ENCODE measurements at regions not wholly inside any gene's neighbourhood (a gene's known extent, or its start where the extent isn't known, plus 50 kb on each side); places are given as distances from the start of the nearest gene placed in this dataset.

- no peak overlapping the region for H2AFZ ChIP-seq (ENCODE audit: low read depth, low read length)
- H4K20me1 ChIP-seq (replicated peaks; ENCODE audit: control insufficient read depth, extremely low read depth, insufficient read depth, low read length): no peaks in the 10 kb centered on the region
- H3K36me3 ChIP-seq (ENCODE audit: control insufficient read depth in 2 of 2, extremely low read depth in 1 of 2, insufficient read depth in 2 of 2, low read length in 2 of 2): no peaks in the 10 kb centered on the region
- dilution Hi-C loops (cut with MboI; ENCODE audit: extremely low pct_ligation_motif_present, low sequenced_read_pairs) (no loop called here), intact Hi-C loops (cut with micrococcal nuclease) (no loop called here)
- no peak overlapping the region for H3K27ac ChIP-seq (ENCODE audit: insufficient read depth, low read depth, low read length)
- POLR2A ChIA-PET: no interaction called here
- no TSS peak for BruUV-seq (replicated peaks)
- DNase-seq (ENCODE audit: low read depth, low spot score): no peak
- H3K4me2 ChIP-seq (ENCODE audit: insufficient read depth, low read length): no peak overlapping the region
- no peak overlapping the region for H3K4me3 ChIP-seq (replicated peaks in 1 of 3; ENCODE audit: insufficient read depth in 1 of 3, low read depth in 1 of 3, low read length in 3 of 3)
- no peak for FAIRE-seq
- no peaks in the 10 kb centered on the region for H3K79me2 ChIP-seq (ENCODE audit: control insufficient read depth, insufficient read depth, low read length)
- no peak overlapping the region for H3K9ac ChIP-seq (replicated peaks; ENCODE audit: extremely low read depth, insufficient read depth, low read length)
- no peaks in the 10 kb centered on the region for H3K9me1 ChIP-seq (replicated peaks; ENCODE audit: control insufficient read depth, extremely low read depth, insufficient read depth, low read length)
- no peaks in the 10 kb centered on the region for H3K27me3 ChIP-seq (ENCODE audit: control insufficient read depth in 2 of 2, insufficient read depth in 2 of 2, low read length in 2 of 2)
- H3K9me3 ChIP-seq (replicated peaks; ENCODE audit: control insufficient read depth, insufficient read depth, low read length): no peaks in the 10 kb centered on the region
- H3K4me1 ChIP-seq (ENCODE audit: control insufficient read depth, extremely low read depth, insufficient read depth, low read length): no peaks in the 10 kb centered on the region
- no peak for TF ChIP-seq POLR2A (IDR thresholded peaks at IDR 0.05; ENCODE audit: low read depth, low read length)
- TF ChIP-seq CTCF (IDR thresholded peaks at IDR 0.05; ENCODE audit: extremely low read depth in 1 of 2, insufficient read depth in 1 of 2, low read depth in 1 of 2, low read length in 2 of 2): no peak
- TF ChIP-seq POLR2AphosphoS5 (IDR thresholded peaks at IDR 0.05; ENCODE audit: insufficient read depth, low read depth, low read length): no peak
- TF ChIP-seq MYC (IDR thresholded peaks at IDR 0.05; ENCODE audit: low read depth, low read length): no peak
- TF ChIP-seq EZH2 (IDR thresholded peaks at IDR 0.05; ENCODE audit: borderline replicate concordance, low read depth, low read length, severe bottlenecking): no peak
- TF ChIP-seq JUN (IDR thresholded peaks at IDR 0.05; ENCODE audit: borderline replicate concordance, insufficient read depth, insufficient read length, low read depth): no peak
- TF ChIP-seq GATA2 (IDR thresholded peaks at IDR 0.05; ENCODE audit: insufficient read depth, insufficient read length, low read depth, low read length): no peak
- TF ChIP-seq MAX (IDR thresholded peaks at IDR 0.05; ENCODE audit: insufficient read depth, insufficient read length): no peak
- CTCF ChIA-PET: no interaction called here
Measured at GRCh38 chr3:72554689-72555088, 293.6 kb downstream of the SHQ1 start.

All from endothelial cell of umbilical vein (primary cell).